HuH-7.5 (cell line): ENCODE measurements at regions not wholly inside any gene's neighbourhood (a gene's known extent, or its start where the extent isn't known, plus 50 kb on each side); places are given as distances from the start of the nearest gene placed in this dataset.

Experiments used
- DNase-seq: peaks from one replicate; pipeline ENCODE4 v3.0.0; 2011; ENCODE audit warnings: low spot score

GRCh38 chr10:129334266-129334665, 132.8 kb upstream of the MGMT start:
- no peak for DNase-seq

- no peak for DNase-seq
These were observed 131.6 kb upstream of the MGMT start for GRCh38 chr10:129335396-129335795.

GRCh38 chr10:129335942-129336341, 131.1 kb upstream of the MGMT start:
- no peak for DNase-seq

GRCh38 chr10:129339191-129339590, 127.8 kb upstream of the MGMT start:
- DNase-seq = no peak

- no peak for DNase-seq
These were observed 127.2 kb upstream of the MGMT start for GRCh38 chr10:129339841-129340240.

GRCh38 chr10:129341087-129341486, 126.0 kb upstream of the MGMT start:
- DNase-seq = no peak

GRCh38 chr10:129342385-129342784, 124.7 kb upstream of the MGMT start:
- DNase-seq = no peak

- no peak for DNase-seq
These were observed 123.9 kb upstream of the MGMT start for GRCh38 chr10:129343141-129343540.

GRCh38 chr10:129344103-129344502, 122.9 kb upstream of the MGMT start:
- DNase-seq = no peak

- no peak for DNase-seq
These were observed 122.2 kb upstream of the MGMT start for GRCh38 chr10:129344731-129345355.

GRCh38 chr10:129345763-129346162, 121.3 kb upstream of the MGMT start:
- no peak for DNase-seq

GRCh38 chr10:129350690-129351089, 116.4 kb upstream of the MGMT start:
- no peak for DNase-seq

- no peak for DNase-seq
These were observed 113.9 kb upstream of the MGMT start for GRCh38 chr10:129353101-129353500.

- no peak for DNase-seq
These were observed 107.0 kb upstream of the MGMT start for GRCh38 chr10:129360046-129360445.

GRCh38 chr10:129361676-129362376, 105.2 kb upstream of the MGMT start:
- DNase-seq = no peak

GRCh38 chr10:129364949-129365348, 102.1 kb upstream of the MGMT start:
- DNase-seq = no peak

- DNase-seq = no peak
These were observed 101.2 kb upstream of the MGMT start for GRCh38 chr10:129365767-129366402.

GRCh38 chr10:129366450-129366849, 100.6 kb upstream of the MGMT start:
- DNase-seq = no peak

- DNase-seq = no peak
These were observed 97.5 kb upstream of the MGMT start for GRCh38 chr10:129369566-129369965.

- no peak for DNase-seq
These were observed 95.5 kb upstream of the MGMT start for GRCh38 chr10:129371541-129371940.

- DNase-seq = no peak
These were observed 94.9 kb upstream of the MGMT start for GRCh38 chr10:129372172-129372571.

- no peak for DNase-seq
These were observed 93.8 kb upstream of the MGMT start for GRCh38 chr10:129373231-129373630.

GRCh38 chr10:129373718-129374117, 93.3 kb upstream of the MGMT start:
- DNase-seq = no peak

GRCh38 chr10:129375171-129375570, 91.9 kb upstream of the MGMT start:
- no peak for DNase-seq
